HUES6 (cell line): ENCODE measurements at regions not wholly inside any gene's neighbourhood (a gene's known extent, or its start where the extent isn't known, plus 50 kb on each side); places are given as distances from the start of the nearest gene placed in this dataset.
A peak's percentile ranks its signal among the peaks of the same experiment; 100 is the strongest.
"Not testable (repeated sequence)": the region's sequence is repeated elsewhere in the genome, so short reads cannot be mapped to it uniquely, and the experiment has no call there.

Experiments
- H3K27ac ChIP-seq: 2 replicates; pipeline ENCODE4 v1.7.0; 2013; ENCODE audit warnings: low read depth, mild to moderate bottlenecking, low read length, inconsistent platforms
- H3K27me3 ChIP-seq: 2 replicates; pipeline ENCODE4 v1.6.1; 2013; ENCODE audit warnings: low read length; ENCODE audit not compliant: control insufficient read depth, insufficient read depth
- H3K36me3 ChIP-seq: 2 replicates; pipeline ENCODE4 v1.6.1; 2013; ENCODE audit warnings: low read length; ENCODE audit not compliant: control insufficient read depth, insufficient read depth
- H3K4me1 ChIP-seq: 2 replicates; pipeline ENCODE4 v1.6.1; 2013; ENCODE audit warnings: low read length; ENCODE audit not compliant: control insufficient read depth, insufficient read depth
- H3K4me3 ChIP-seq: 2 replicates; pipeline ENCODE4 v1.5.1; 2013; ENCODE audit warnings: low read depth, low read length
- H3K9ac ChIP-seq: one replicate; pipeline ENCODE4 v1.6.1; 2013; ENCODE audit warnings: mild to moderate bottlenecking, low read length
- H3K9me3 ChIP-seq: 2 replicates; pipeline ENCODE4 v1.6.1; 2013; ENCODE audit warnings: low read depth, low read length; ENCODE audit not compliant: control insufficient read depth, insufficient read depth

GRCh38 chr18:73684647-73685046 is 463.0 kb downstream of the FBXO15 start:
- no peak overlapping the region for H3K27ac ChIP-seq
- peaks cover 14% of the 10 kb centered on the region for H3K4me1 ChIP-seq

GRCh38 chr18:73683409-73684238 is 464.0 kb downstream of the FBXO15 start:
- Histone ChIP-seq H3K27ac (0 out of 2 replicates have a peak overlapping the region, but pooled peaks have one; percentile 18), H3K4me1 (peaks cover 5% of the 10 kb centered on the region), H3K27me3 (no peaks in the 10 kb centered on the region), H3K9me3 (no peaks in the 10 kb centered on the region), H3K36me3 (no peaks in the 10 kb centered on the region), H3K9ac (no peak overlapping the region), H3K4me3 (no peak overlapping the region)

More at GRCh38 chr18:73684647-73685046, 463.0 kb downstream of the FBXO15 start:
- H3K36me3 ChIP-seq: no peaks in the 10 kb centered on the region
- no peak overlapping the region for H3K9ac ChIP-seq
- H3K9me3 ChIP-seq: no peaks in the 10 kb centered on the region
- no peaks in the 10 kb centered on the region for H3K27me3 ChIP-seq
- H3K4me3 ChIP-seq: no peak overlapping the region

GRCh38 chr18:73681912-73682311 is 465.7 kb downstream of the FBXO15 start:
- no peaks in the 10 kb centered on the region for H3K4me1 ChIP-seq
- no peak overlapping the region for H3K27ac ChIP-seq
- no peaks in the 10 kb centered on the region for H3K27me3 ChIP-seq
- no peak overlapping the region for H3K4me3 ChIP-seq
- no peak overlapping the region for H3K9ac ChIP-seq
- no peaks in the 10 kb centered on the region for H3K9me3 ChIP-seq
- no peaks in the 10 kb centered on the region for H3K36me3 ChIP-seq

- H3K4me3 ChIP-seq: no peak overlapping the region
- no peaks in the 10 kb centered on the region for H3K27me3 ChIP-seq
- no peaks in the 10 kb centered on the region for H3K4me1 ChIP-seq
Observed at GRCh38 chr18:73681398-73681797, 466.2 kb downstream of the FBXO15 start.

GRCh38 chr18:73679941-73680712 is 467.5 kb downstream of the FBXO15 start:
- no peaks in the 10 kb centered on the region for H3K9me3 ChIP-seq
- no peak overlapping the region for H3K4me3 ChIP-seq
- no peaks in the 10 kb centered on the region for H3K4me1 ChIP-seq
- no peaks in the 10 kb centered on the region for H3K27me3 ChIP-seq
- H3K9ac ChIP-seq: no peak overlapping the region
- no peaks in the 10 kb centered on the region for H3K36me3 ChIP-seq
- H3K27ac ChIP-seq: no peak overlapping the region

More at GRCh38 chr18:73681398-73681797, 466.2 kb downstream of the FBXO15 start:
- H3K27ac ChIP-seq: no peak overlapping the region
- no peaks in the 10 kb centered on the region for H3K36me3 ChIP-seq
- H3K9ac ChIP-seq: no peak overlapping the region
- no peaks in the 10 kb centered on the region for H3K9me3 ChIP-seq

GRCh38 chr18:73677450-73677849 is 470.2 kb downstream of the FBXO15 start:
- H3K27ac ChIP-seq: no peak overlapping the region
- no peaks in the 10 kb centered on the region for H3K36me3 ChIP-seq
- H3K4me3 ChIP-seq: no peak overlapping the region
- H3K4me1 ChIP-seq: no peaks in the 10 kb centered on the region
- no peak overlapping the region for H3K9ac ChIP-seq
- H3K27me3 ChIP-seq: no peaks in the 10 kb centered on the region
- H3K9me3 ChIP-seq: no peaks in the 10 kb centered on the region

- no peaks in the 10 kb centered on the region for H3K27me3 ChIP-seq
- H3K4me1 ChIP-seq: no peaks in the 10 kb centered on the region
- H3K9me3 ChIP-seq: no peaks in the 10 kb centered on the region
- H3K27ac ChIP-seq: no peak overlapping the region
- H3K4me3 ChIP-seq: no peak overlapping the region
- H3K9ac ChIP-seq: no peak overlapping the region
- no peaks in the 10 kb centered on the region for H3K36me3 ChIP-seq
Observed at GRCh38 chr18:73674125-73674865, 473.3 kb downstream of the FBXO15 start.

GRCh38 chr18:73671480-73671879 is 476.2 kb downstream of the FBXO15 start:
- H3K27ac ChIP-seq, H3K27me3 ChIP-seq: not testable (repeated sequence)

GRCh38 chr18:73670524-73670923 is 477.1 kb downstream of the FBXO15 start:
- Histone ChIP-seq H3K4me3 (no peak overlapping the region), H3K4me1 (no peaks in the 10 kb centered on the region), H3K9ac (no peak overlapping the region), H3K27me3 (no peaks in the 10 kb centered on the region), H3K9me3 (no peaks in the 10 kb centered on the region), H3K36me3 (no peaks in the 10 kb centered on the region), H3K27ac (no peak overlapping the region)

More at GRCh38 chr18:73671480-73671879, 476.2 kb downstream of the FBXO15 start:
- not testable (repeated sequence) for H3K9me3 ChIP-seq, H3K9ac ChIP-seq, H3K36me3 ChIP-seq, H3K4me1 ChIP-seq, H3K4me3 ChIP-seq

GRCh38 chr18:73670039-73670438 is 477.6 kb downstream of the FBXO15 start:
- Histone ChIP-seq H3K27me3 (no peaks in the 10 kb centered on the region), H3K4me3 (no peak overlapping the region), H3K27ac (no peak overlapping the region), H3K36me3 (no peaks in the 10 kb centered on the region), H3K9ac (no peak overlapping the region), H3K9me3 (no peaks in the 10 kb centered on the region), H3K4me1 (no peaks in the 10 kb centered on the region)
